DND-41 (cell line): ENCODE measurements at regions not wholly inside any gene's neighbourhood (a gene's known extent, or its start where the extent isn't known, plus 50 kb on each side); places are given as distances from the start of the nearest gene placed in this dataset.

Source experiments
- CTCF ChIP-seq: IDR thresholded peaks from 2 replicates; pipeline ENCODE4 v1.5.1; 2012; ENCODE audit warnings: borderline replicate concordance, low read length, moderate library complexity, mild to moderate bottlenecking; ENCODE audit not compliant: poor library complexity, severe bottlenecking; ENCODE audit errors: extremely low read depth
- EZH2 ChIP-seq: IDR thresholded peaks from 3 replicates; pipeline ENCODE4 v1.6.1; 2012; ENCODE audit warnings: borderline replicate concordance, low read depth, mild to moderate bottlenecking, moderate library complexity, low read length, inconsistent platforms; ENCODE audit not compliant: severe bottlenecking

- no peak for TF ChIP-seq CTCF
- no peak for TF ChIP-seq EZH2
Measured at GRCh38 chr12:115489253-115489652, 788.2 kb downstream of the MED13L start.
